HCT116 (cell line): ENCODE measurements at regions not wholly inside any gene's neighbourhood (a gene's known extent, or its start where the extent isn't known, plus 50 kb on each side); places are given as distances from the start of the nearest gene placed in this dataset.
"Not testable (repeated sequence)": the region's sequence is repeated elsewhere in the genome, so short reads cannot be mapped to it uniquely, and the experiment has no call there.

Experiments
- ATAC-seq: fragments of 200-7000 bp; cut with Tn5 transposase; 2 replicates; pipeline ENCODE4 v1.9.1; 2020; ENCODE audit warnings: mild to moderate bottlenecking, moderate library complexity
- BruUV-seq: library from RNA; stranded (reverse); fragments of 400-500 nt; replicated peaks from 2 replicates; lab custom pipeline; 2021; lab: Mats Ljungman, UMichigan
- CTCF ChIA-PET: fragments of 300-600 bp; sonication (Branson Sonifier 250); formaldehyde crosslinking; loops from one replicate; lab custom pipeline; 2021; ENCODE audit warnings: antibody characterized with exemption; lab: Charles Lee
- POLR2A ChIA-PET: fragments of 300-600, 350-600 bp; sonication (Branson Sonifier 250); formaldehyde crosslinking; loops from one replicate; lab custom pipeline; 2021; ENCODE audit warnings: antibody characterized with exemption; lab: Charles Lee
- RAD21 ChIA-PET, 2 experiments: fragments of 300-600 bp; sonication (Branson Sonifier 250); formaldehyde crosslinking; loops; one replicate each; lab custom pipeline; 2023; ENCODE audit warnings: low total read pairs in 2 of 2; ENCODE audit not compliant: uncharacterized antibody in 2 of 2, unreplicated experiment in 2 of 2, low non-redundant PET in 1 of 2; lab: Charles Lee
- DNase-seq: peaks from one replicate; pipeline ENCODE4 v3.0.0-alpha.2; 2010; ENCODE audit warnings: low read depth, low spot score
- H2AFZ ChIP-seq: fragments of 200-600 bp; shearing (Covaris generic), sonication (generic); 2 replicates; pipeline ENCODE4 v1.6.1; 2017; ENCODE audit warnings: low read depth, mixed run types, mixed read lengths, antibody characterized with exemption, low read length; ENCODE audit not compliant: poor library complexity, severe bottlenecking
- H3K27ac ChIP-seq: 2 replicates; pipeline ENCODE4 v1.5.1; 2012; ENCODE audit warnings: low read depth, low read length
- H3K27me3 ChIP-seq: fragments of 200-600 bp; sonication (generic); 2 replicates; pipeline ENCODE4 v1.6.1; 2016; ENCODE audit warnings: mixed run types, low read length, mixed read lengths; ENCODE audit not compliant: insufficient read depth
- H3K36me3 ChIP-seq, 2 experiments: fragments of 200-500 bp in 1 of 2; fragments of 200-600 bp in 1 of 2; sonication (Bioruptor generic) in 1 of 2; sonication (generic) in 1 of 2; 2 replicates each; pipeline versions ENCODE4 v1.5.1 to v1.6.1; 2014 to 2016; ENCODE audit warnings: low read length in 2 of 2, inconsistent platforms in 1 of 2, mixed read lengths in 1 of 2, mixed run types in 1 of 2; ENCODE audit not compliant: insufficient read depth in 2 of 2, control insufficient read depth in 1 of 2
- H3K4me1 ChIP-seq, 2 experiments: fragments of 200-600 bp in 1 of 2; sonication (generic) in 1 of 2; 2 replicates each; pipeline versions ENCODE4 v1.5.1 to v1.6.1; 2012 to 2017; ENCODE audit warnings: low read length in 2 of 2, inconsistent platforms in 1 of 2, mild to moderate bottlenecking in 1 of 2, mixed read lengths in 1 of 2, mixed run types in 1 of 2, moderate library complexity in 1 of 2; ENCODE audit not compliant: insufficient read depth in 2 of 2, control insufficient read depth in 1 of 2
- H3K4me2 ChIP-seq: fragments of 200-600 bp; sonication (generic); 2 replicates; pipeline ENCODE4 v1.6.1; 2017; ENCODE audit warnings: mixed run types, low read length, mixed read lengths
- H3K4me3 ChIP-seq, 2 experiments: fragments of 200-600 bp in 1 of 2; sonication (generic) in 1 of 2; replicated peaks in 1 of 2; 2 replicates each; pipeline ENCODE4 v1.5.1; 2011 to 2016; ENCODE audit warnings: low read length in 2 of 2, control low read depth in 1 of 2, low read depth in 1 of 2, mild to moderate bottlenecking in 1 of 2, mixed read lengths in 1 of 2, mixed run types in 1 of 2
- H3K79me2 ChIP-seq: fragments of 200-600 bp; sonication (generic); 2 replicates; pipeline ENCODE4 v1.6.1; 2017; ENCODE audit warnings: mild to moderate bottlenecking, mixed run types, low read length, moderate library complexity, mixed read lengths; ENCODE audit not compliant: insufficient read depth
- H3K9ac ChIP-seq: fragments of 200-600 bp; sonication (generic); 2 replicates; pipeline ENCODE4 v1.6.1; 2016; ENCODE audit warnings: low read length, mixed read lengths
- H3K9me2 ChIP-seq: fragments of 200-600 bp; sonication (generic), shearing (Covaris generic); 2 replicates; pipeline ENCODE4 v1.6.1; 2017; ENCODE audit warnings: mixed run types, mild to moderate bottlenecking, moderate library complexity; ENCODE audit not compliant: insufficient read depth
- H3K9me3 ChIP-seq, 2 experiments: fragments of 200-500 bp in 1 of 2; fragments of 200-600 bp in 1 of 2; sonication (Bioruptor generic) in 1 of 2; sonication (generic) in 1 of 2; 2 replicates each; pipeline ENCODE4 v1.6.1; 2014 to 2017; ENCODE audit warnings: low read length in 2 of 2, mixed read lengths in 2 of 2, inconsistent platforms in 1 of 2, low read depth in 1 of 2, mild to moderate bottlenecking in 1 of 2, mixed run types in 1 of 2, moderate library complexity in 1 of 2; ENCODE audit not compliant: control insufficient read depth in 1 of 2, insufficient read depth in 1 of 2
- H4K20me1 ChIP-seq: fragments of 200-600 bp; sonication (generic), shearing (Covaris generic); 2 replicates; pipeline ENCODE4 v1.6.1; 2017; ENCODE audit warnings: mixed run types, mild to moderate bottlenecking, moderate library complexity; ENCODE audit not compliant: insufficient read depth
- CBX3 ChIP-seq: IDR thresholded peaks from 2 replicates; pipeline ENCODE4 v1.6.1; 2012; ENCODE audit warnings: low read depth
- CEBPB ChIP-seq: IDR thresholded peaks from 2 replicates; pipeline ENCODE4 v1.6.1; 2012; ENCODE audit warnings: low read depth
- EGR1 ChIP-seq: IDR thresholded peaks from 2 replicates; pipeline ENCODE4 v1.6.1; 2012; ENCODE audit warnings: low read depth
- EZH2 ChIP-seq: fragments of 200-600 bp; sonication (generic); IDR thresholded peaks from 2 replicates; pipeline ENCODE4 v1.6.1; 2017; ENCODE audit warnings: antibody characterized with exemption, mixed run types
- FOSL1 ChIP-seq: IDR thresholded peaks from 2 replicates; pipeline ENCODE4 v1.6.1; 2012; ENCODE audit warnings: low read depth
- POLR2A ChIP-seq: IDR thresholded peaks from 2 replicates; pipeline ENCODE4 v1.7.0; 2011; ENCODE audit warnings: borderline replicate concordance; ENCODE audit not compliant: insufficient read depth, insufficient read length; ENCODE audit errors: extremely low read depth
- POLR2AphosphoS5 ChIP-seq: IDR thresholded peaks from 2 replicates; pipeline ENCODE4 v1.6.1; 2011; ENCODE audit warnings: mild to moderate bottlenecking, low read depth, low read length, moderate library complexity
- RAD21 ChIP-seq: IDR thresholded peaks from 2 replicates; pipeline ENCODE4 v1.6.1; 2012; ENCODE audit warnings: low read depth, mild to moderate bottlenecking
- SIN3A ChIP-seq: IDR thresholded peaks from 2 replicates; pipeline ENCODE4 v1.6.1; 2012; ENCODE audit warnings: low read depth
- SP1 ChIP-seq: IDR thresholded peaks from 2 replicates; pipeline ENCODE4 v1.6.1; 2012; ENCODE audit warnings: low read depth
- SRF ChIP-seq: IDR thresholded peaks from 2 replicates; pipeline ENCODE4 v1.6.1; 2012; ENCODE audit warnings: low read depth
- TCF7L2 ChIP-seq: IDR thresholded peaks from 2 replicates; pipeline ENCODE4 v1.7.0; 2011; ENCODE audit warnings: borderline replicate concordance, inconsistent platforms; ENCODE audit not compliant: insufficient read depth, insufficient read length; ENCODE audit errors: extremely low read depth
- YY1 ChIP-seq: IDR thresholded peaks from 2 replicates; pipeline ENCODE4 v1.6.1; 2011; ENCODE audit warnings: low read length, low read depth, moderate library complexity, mild to moderate bottlenecking; ENCODE audit not compliant: insufficient replicate concordance; ENCODE audit errors: extremely low read depth
- ZFX ChIP-seq: fragments of 450-650 bp; IDR thresholded peaks from 2 replicates; pipeline ENCODE4 v1.6.1; 2017
- ZNF274 ChIP-seq: fragments of 200-500 bp; sonication (Bioruptor generic); IDR thresholded peaks from 2 replicates; pipeline ENCODE4 v1.6.1; 2014; ENCODE audit warnings: mild to moderate bottlenecking, low read depth, low read length, inconsistent platforms
- intact Hi-C: fragments of 100-400 bp; cut with micrococcal nuclease; formaldehyde crosslinking; loops from 2 replicates; pipeline ENCODE4 v1.10.0; 2022
- TF ChIP-seq, protein P1 (sequence below): IDR thresholded peaks from 2 replicates; pipeline ENCODE4 v1.6.1; 2012
- TF ChIP-seq, protein P2 (sequence below): IDR thresholded peaks from 2 replicates; pipeline ENCODE4 v1.6.1; 2012; ENCODE audit warnings: low read depth
- TF ChIP-seq, protein P3 (sequence below): IDR thresholded peaks from 2 replicates; pipeline ENCODE4 v1.6.1; 2012

DNA sequence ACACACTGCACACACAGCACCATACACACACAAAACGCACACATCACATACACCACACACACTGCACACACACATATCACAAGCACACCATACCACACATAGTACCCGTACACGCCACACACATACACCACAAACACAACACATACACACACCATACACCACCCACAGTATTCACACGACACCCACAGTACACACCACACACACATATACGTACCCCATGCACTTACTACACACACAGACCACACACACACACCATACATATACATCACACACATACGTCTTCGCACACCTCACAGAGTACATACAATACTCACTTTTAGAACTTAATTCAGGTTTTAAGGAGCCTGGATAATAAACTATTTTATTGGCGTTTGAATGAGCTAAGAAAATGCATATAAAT lies 1805.3 kb upstream of the DEFB115 start:
- ATAC-seq: no peak
- H3K9me2 ChIP-seq: no peaks in the 10 kb centered on the region
- no peak overlapping the region for H2AFZ ChIP-seq
- no peaks in the 10 kb centered on the region for H3K79me2 ChIP-seq
- no peak overlapping the region for H3K27ac ChIP-seq
- H4K20me1 ChIP-seq: no peaks in the 10 kb centered on the region
- H3K4me3 ChIP-seq: no peak overlapping the region
- no peak overlapping the region for H3K4me2 ChIP-seq
- no TSS peak for BruUV-seq
- TF ChIP-seq EZH2: no peak
- TF ChIP-seq, protein P1, sequence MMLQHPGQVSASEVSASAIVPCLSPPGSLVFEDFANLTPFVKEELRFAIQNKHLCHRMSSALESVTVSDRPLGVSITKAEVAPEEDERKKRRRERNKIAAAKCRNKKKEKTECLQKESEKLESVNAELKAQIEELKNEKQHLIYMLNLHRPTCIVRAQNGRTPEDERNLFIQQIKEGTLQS: no peak
- TF ChIP-seq RAD21: no peak
- no peak for TF ChIP-seq YY1
- no peak for TF ChIP-seq FOSL1
- TF ChIP-seq SIN3A: no peak
- TF ChIP-seq CBX3: no peak
- TF ChIP-seq SP1: no peak
- TF ChIP-seq ZFX: no peak
- no peak for TF ChIP-seq CEBPB
- TF ChIP-seq TCF7L2: no peak
- no peak for TF ChIP-seq POLR2AphosphoS5
- no peak for TF ChIP-seq POLR2A
- no peak for TF ChIP-seq ZNF274
- TF ChIP-seq, protein P2, sequence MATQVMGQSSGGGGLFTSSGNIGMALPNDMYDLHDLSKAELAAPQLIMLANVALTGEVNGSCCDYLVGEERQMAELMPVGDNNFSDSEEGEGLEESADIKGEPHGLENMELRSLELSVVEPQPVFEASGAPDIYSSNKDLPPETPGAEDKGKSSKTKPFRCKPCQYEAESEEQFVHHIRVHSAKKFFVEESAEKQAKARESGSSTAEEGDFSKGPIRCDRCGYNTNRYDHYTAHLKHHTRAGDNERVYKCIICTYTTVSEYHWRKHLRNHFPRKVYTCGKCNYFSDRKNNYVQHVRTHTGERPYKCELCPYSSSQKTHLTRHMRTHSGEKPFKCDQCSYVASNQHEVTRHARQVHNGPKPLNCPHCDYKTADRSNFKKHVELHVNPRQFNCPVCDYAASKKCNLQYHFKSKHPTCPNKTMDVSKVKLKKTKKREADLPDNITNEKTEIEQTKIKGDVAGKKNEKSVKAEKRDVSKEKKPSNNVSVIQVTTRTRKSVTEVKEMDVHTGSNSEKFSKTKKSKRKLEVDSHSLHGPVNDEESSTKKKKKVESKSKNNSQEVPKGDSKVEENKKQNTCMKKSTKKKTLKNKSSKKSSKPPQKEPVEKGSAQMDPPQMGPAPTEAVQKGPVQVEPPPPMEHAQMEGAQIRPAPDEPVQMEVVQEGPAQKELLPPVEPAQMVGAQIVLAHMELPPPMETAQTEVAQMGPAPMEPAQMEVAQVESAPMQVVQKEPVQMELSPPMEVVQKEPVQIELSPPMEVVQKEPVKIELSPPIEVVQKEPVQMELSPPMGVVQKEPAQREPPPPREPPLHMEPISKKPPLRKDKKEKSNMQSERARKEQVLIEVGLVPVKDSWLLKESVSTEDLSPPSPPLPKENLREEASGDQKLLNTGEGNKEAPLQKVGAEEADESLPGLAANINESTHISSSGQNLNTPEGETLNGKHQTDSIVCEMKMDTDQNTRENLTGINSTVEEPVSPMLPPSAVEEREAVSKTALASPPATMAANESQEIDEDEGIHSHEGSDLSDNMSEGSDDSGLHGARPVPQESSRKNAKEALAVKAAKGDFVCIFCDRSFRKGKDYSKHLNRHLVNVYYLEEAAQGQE: no peak
- no peak for TF ChIP-seq EGR1
- TF ChIP-seq, protein P3, sequence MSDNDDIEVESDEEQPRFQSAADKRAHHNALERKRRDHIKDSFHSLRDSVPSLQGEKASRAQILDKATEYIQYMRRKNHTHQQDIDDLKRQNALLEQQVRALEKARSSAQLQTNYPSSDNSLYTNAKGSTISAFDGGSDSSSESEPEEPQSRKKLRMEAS: no peak
- no peak for TF ChIP-seq SRF
- no peak for DNase-seq
- H3K27me3 ChIP-seq: no peaks in the 10 kb centered on the region
- intact Hi-C loops: no loop called here
- CTCF ChIA-PET: no interaction called here
- POLR2A ChIA-PET: no interaction called here
- no peaks in the 10 kb centered on the region for H3K36me3 ChIP-seq
- no peaks in the 10 kb centered on the region for H3K4me1 ChIP-seq
- no peaks in the 10 kb centered on the region for H3K9me3 ChIP-seq
- RAD21 ChIA-PET: no interaction called here
- no peak overlapping the region for H3K9ac ChIP-seq

DNA sequence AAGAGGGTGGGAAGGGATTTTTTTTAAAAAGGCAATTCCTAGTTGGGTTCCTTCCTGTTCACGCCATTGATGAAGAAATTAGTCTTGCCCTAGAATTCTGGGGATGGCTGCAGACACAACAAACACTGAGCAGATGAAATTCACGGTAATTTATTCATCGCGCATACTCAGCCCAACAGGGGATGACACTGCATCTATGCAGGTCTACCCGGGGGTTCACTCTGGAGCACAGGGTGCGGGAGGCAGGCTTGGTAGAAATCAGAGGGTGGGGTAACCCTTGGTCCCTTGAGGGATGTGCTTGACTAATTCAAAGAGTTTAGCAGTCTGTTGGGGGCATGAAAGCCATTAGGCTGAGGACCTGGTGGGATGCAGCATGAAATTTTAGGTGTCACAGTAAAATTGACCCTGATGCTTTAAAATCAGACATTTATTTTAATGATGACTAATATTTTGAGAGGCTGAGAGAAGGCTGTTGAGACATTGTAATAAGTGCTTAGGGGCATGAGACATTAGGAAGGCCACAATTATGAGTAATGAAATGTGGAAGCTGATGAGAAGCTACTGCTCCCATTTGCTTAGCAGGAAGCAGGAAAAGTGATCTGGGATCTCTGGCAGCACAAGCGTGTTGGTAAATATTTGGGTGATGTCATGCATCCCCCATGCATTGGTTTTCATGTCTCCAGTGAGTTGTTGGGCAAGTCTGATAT lies 1800.3 kb upstream of the DEFB115 start:
- H4K20me1 ChIP-seq, H3K27me3 ChIP-seq, CTCF ChIA-PET, H3K79me2 ChIP-seq, DNase-seq, intact Hi-C loops, H3K27ac ChIP-seq, H3K9me3 ChIP-seq, H3K9me2 ChIP-seq, BruUV-seq, H3K4me3 ChIP-seq, H3K36me3 ChIP-seq, POLR2A ChIA-PET, H2AFZ ChIP-seq, H3K4me2 ChIP-seq, RAD21 ChIA-PET, ATAC-seq, H3K9ac ChIP-seq, H3K4me1 ChIP-seq: not testable (repeated sequence)
